GM19463 (cell line): ENCODE measurements at regions not wholly inside any gene's neighbourhood (a gene's known extent, or its start where the extent isn't known, plus 50 kb on each side); places are given as distances from the start of the nearest gene placed in this dataset.
"Not testable (repeated sequence)": the region's sequence is repeated elsewhere in the genome, so short reads cannot be mapped to it uniquely, and the experiment has no call there.

Experiments used
- ATAC-seq: cut with Tn5 transposase; IDR thresholded peaks from one replicate; pipeline ENCODE4 v1.9.1; 2021; ENCODE audit warnings: mild to moderate bottlenecking, moderate library complexity; ENCODE audit not compliant: unreplicated experiment

GRCh38 chr1:238406098-238406860 lies 515.6 kb upstream of the ZP4 start:
- no peak for ATAC-seq

DNA sequence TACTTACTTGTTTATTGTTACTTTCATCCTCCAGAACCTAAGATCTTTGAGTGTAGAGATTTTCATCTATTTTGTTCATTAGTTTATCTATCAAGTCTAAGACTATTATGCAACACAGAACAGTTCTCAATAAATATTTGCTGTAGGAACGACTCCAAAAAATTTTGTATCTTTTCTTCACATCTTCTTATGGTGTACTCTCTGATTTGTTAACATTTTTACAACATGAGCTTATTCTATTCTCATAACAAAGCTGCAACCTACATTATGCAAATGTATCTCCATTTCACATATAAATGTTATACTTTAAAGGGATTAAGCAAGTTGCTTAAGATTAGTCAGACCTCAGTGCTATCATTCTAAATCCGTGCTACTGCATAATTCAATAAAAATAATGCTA lies 514.2 kb upstream of the ZP4 start:
- ATAC-seq: no peak

DNA sequence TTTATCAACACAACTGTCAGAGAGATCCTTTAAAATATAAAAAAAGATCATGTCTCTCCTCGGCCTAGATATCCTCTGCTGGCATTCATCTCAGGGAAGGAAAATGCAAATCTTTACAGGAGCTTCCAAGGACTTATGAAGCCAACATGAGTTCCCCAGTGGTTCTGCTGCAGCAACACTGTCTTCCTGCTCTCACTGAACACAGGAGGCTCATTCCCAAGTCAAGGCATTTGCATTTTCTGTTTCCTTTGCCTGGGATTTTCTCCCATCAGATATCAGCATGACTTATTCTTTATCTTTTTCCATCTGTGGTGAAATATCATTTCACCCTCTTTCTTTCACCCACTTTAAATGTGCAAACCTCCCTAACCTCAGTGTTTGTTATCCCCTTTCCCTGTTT lies 513.8 kb upstream of the ZP4 start:
- no peak for ATAC-seq

DNA sequence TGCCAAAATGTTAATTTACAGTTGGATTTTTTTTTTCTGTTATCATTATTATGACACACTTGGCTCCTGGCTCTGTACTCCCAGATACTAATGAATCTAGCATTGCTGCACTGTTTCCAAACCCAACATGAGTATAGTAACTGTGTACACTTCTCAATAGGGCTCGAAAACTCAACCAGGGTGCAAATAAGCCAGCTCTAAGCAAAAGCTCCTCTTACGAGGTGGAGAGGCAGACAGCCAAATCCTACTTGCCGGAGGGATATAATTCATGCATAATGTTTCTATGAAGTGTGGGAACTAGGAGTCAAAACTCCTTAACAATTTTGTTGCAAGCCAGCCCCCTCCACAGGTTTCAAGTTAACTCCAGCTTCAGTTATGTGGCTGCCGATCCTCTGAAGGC lies 510.4 kb upstream of the ZP4 start:
- no peak for ATAC-seq

DNA sequence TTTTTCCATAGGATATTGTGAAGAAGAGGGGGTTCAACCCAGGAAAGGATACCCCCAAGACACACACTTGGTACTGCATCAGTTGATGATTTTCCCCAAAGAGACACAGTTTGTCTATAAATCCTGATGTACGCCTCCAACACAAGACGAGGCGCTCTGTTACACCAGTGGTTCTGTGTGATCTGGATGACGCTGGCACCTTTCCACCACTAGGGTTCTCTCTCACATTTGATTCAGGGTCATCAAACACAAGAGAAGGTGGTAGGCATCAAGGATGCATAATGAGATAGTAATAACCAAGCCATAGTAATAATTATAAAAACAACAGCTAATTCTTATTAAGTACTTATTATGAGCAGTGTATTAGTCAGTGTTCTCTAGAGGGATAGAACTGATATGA lies 508.8 kb upstream of the ZP4 start:
- no peak for ATAC-seq

DNA sequence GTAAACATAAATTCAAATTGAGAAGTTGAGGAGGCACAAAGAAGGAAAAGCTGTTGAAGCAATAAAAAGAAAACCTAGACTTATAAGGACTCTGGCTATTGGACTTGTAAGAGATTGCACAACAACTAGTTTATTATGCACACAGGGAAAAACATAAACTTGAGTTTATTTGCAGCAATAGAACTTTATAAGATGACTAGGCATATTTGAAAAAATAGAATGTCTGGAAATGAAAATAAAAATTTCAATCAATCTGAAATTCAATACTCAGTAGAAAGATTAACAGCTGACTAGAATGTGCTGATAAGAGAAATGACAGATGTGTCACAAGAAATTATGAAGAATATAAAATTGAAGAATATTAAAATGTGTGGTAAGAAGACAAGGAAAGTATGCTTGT lies 505.4 kb upstream of the ZP4 start:
- no peak for ATAC-seq

GRCh38 chr1:238384381-238384780 lies 493.7 kb upstream of the ZP4 start:
- ATAC-seq: no peak

GRCh38 chr1:238380167-238380566 lies 489.4 kb upstream of the ZP4 start:
- ATAC-seq: no peak

DNA sequence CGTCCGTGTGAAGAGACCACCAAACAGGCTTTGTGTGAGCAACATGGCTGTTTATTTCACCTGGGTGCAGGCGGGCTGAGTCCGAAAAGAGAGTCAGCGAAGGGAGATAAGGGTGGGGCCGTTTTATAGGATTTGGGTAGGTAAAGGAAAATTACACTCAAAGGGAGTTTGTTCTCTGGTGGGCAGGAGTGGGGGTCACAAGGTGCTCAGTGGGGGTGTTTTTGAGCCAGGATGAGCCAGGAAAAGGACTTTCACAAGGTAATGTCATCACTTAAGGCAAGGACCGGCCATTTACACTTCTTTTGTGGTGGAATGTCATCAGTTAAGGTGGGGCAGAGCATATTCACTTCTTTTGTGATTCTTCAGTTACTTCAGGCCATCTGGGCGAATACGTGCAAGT lies 488.7 kb upstream of the ZP4 start:
- not testable (repeated sequence) for ATAC-seq

DNA sequence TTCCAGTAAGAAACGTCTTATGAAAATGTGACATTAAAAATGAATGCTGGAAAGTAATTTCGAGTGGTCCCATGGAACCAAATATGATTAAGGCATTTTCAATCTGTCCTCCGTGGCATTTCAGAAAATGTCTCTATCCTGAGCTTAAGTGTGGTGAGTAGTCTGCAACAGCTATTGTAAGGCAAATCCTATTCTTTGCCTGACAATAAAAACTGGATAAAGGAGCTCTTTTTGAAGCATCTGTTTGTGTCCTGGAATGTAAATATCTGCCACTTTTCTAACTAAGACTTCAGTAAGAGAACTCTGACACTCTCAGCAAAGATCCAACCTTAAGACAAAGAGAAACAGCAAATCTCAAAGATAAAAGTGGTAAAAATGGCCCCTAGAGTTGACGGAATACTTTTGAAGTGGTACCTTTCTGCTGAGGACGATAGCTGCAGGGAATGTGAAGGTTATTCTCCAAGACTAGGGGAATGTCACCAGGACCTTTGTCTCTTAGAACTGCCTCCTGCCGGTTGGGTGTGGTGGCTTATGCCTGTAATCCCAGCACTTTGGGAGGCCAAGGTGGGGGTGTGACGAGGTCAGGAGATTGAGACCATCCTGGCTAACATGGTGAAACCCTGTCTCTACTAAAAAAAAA lies 486.7 kb upstream of the ZP4 start:
- no peak for ATAC-seq

DNA sequence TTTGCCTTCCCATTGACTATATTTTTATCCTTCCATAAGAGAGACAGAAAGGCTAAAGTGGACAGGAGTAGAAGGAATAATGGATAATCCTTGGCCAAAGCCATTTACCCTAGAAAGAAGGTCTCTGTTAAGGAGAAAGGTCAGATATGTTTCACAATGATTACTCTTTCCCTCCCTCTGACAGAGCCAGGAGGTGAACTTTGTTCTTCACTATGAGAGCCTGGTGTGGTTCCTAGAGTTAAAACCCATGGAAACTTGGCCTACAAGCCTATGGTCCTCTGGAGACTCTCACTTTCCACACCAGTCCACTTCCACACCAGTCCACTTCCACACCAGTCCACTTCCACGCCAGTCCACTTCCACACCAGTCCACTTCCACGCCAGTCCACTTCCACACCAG lies 479.9 kb upstream of the ZP4 start:
- ATAC-seq: no peak

DNA sequence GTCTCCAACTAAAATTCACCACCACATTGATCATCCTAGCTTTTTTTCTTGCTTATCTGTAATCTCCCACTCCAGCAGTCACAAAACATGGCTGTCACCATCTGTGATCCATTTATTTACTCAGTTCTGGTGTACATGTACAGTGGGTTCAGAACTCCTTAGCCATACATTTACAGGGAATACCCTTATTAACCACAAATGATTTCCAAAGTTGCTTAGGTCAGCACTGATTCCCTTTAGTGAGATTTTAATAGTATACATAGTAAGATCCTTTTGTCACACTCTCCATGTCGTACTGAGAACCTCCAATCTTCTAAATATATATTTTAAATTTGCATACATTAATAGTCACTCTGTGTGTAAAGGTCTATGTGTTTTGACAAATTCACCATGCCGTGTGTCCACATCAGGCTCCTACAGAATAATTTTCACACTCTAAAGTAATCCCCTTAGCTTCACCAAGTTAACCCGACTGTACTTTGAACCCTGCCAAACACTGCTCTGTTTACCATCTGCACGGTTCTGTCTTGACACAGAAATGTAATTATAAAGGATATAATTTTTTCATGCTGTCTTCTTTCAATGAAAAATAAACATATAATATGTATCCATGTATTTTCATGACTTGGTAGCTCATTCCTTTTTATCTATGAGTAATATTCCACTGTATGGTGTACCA lies 473.6 kb upstream of the ZP4 start:
- no peak for ATAC-seq

GRCh38 chr1:238360474-238360873 lies 469.8 kb upstream of the ZP4 start:
- ATAC-seq: no peak

DNA sequence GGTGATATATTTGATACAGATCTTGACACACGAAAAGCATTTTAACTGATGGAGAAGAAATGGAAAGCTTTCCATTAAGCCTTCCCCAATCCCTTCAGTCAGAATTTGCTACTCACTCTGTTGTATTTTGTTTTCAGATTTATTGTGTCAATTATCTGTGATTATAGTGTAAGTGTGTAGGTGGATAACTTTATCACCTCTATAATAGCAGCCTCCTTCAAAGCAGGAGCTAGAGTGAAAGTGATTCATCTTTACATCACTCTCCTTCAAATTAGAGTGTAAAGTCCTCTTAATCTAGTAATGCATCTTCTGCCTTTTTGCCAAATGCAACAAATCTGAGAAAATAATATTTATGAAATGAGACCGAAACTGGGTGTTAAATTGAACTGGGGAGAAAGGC lies 459.7 kb upstream of the ZP4 start:
- no peak for ATAC-seq

DNA sequence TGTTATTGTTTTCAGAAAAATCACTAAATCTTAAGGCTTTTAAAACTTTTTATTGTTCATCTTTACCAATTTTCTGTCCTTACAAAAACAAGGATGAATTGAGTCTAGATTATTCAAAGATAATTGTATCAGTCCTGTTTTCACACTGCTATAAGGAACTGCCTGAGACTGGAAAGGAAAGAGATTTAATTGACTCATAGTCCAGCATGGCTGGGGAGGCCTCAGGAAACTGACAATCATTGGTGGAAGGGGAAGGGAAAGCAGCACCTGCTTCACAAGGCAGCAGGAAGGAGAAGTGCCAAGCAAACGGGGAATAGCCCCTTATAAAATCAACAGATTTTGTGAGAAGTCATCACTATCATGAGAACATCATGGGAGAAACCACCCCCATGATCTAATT lies 455.6 kb upstream of the ZP4 start:
- no peak for ATAC-seq

GRCh38 chr1:238345837-238346236 lies 455.1 kb upstream of the ZP4 start:
- ATAC-seq: no peak

GRCh38 chr1:238343852-238344251 lies 453.1 kb upstream of the ZP4 start:
- no peak for ATAC-seq

- no peak for ATAC-seq
These were observed 450.7 kb upstream of the ZP4 start for GRCh38 chr1:238341395-238341794.

DNA sequence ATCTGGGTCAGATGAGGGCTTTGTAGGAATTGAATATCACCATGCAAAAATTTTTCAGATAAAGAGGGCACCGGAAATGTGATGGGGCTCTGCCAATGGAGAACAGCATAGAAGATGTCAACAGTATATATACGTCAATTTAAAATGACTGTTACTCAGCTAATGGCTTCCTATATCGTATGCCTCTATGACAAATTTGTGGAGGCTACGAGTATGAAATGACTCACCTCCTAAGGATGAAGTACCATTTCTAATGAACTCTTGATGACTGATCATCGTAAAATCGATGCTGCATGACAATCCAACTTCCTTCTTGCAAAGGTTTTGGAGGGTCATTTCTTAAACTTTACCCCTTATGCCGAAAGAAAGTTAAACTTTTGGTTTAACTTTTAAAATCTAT lies 450.3 kb upstream of the ZP4 start:
- no peak for ATAC-seq

GRCh38 chr1:238336531-238336930 lies 445.8 kb upstream of the ZP4 start:
- no peak for ATAC-seq

- ATAC-seq: no peak
These were observed 443.4 kb upstream of the ZP4 start for GRCh38 chr1:238334170-238334569.

DNA sequence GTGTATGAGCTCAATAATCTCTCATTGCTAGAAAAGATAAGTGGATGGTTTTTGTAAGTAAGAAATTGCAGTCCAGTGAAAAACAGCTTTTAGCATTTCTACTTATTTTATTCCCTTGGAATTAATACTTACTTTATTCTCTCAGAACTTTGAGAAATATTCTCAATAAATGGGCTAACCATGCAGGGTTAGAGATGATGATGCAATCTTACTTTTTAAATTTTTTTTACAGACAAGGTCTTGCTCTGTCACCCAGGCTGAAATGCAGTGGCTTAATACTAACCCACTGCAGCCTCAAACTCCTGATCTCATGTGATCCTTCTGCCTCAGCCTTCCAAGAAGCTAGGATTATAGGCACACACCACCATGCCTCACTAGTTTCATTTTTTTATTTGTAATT lies 440.8 kb upstream of the ZP4 start:
- ATAC-seq: no peak
